Adrenal gland (tissue), 9 donors: ENCODE measurements at regions not wholly inside any gene's neighbourhood (a gene's known extent, or its start where the extent isn't known, plus 50 kb on each side); places are given as distances from the start of the nearest gene placed in this dataset.

Source experiments
- DNase-seq, 7 donors: peaks; one replicate each; pipeline ENCODE4 v3.0.0-alpha.2; 2019 to 2020
- H3K27ac ChIP-seq, 5 donors: fragments of 200-600 bp; sonication (generic) in 4 of 5; 1 replicate in 3 of 5; 2 replicates in 2 of 5; pipeline versions ENCODE4 v1.5.1 to v1.8.0; 2016 to 2020; ENCODE audit warnings: mild to moderate bottlenecking in 1 of 5
- H3K27me3 ChIP-seq: fragments of 200-600 bp; 2 replicates; pipeline ENCODE4 v1.8.0; 2021
- H3K36me3 ChIP-seq, 2 donors: fragments of 200-600 bp; replicated peaks in 1 of 2; 1 replicate in 1 of 2; 2 replicates in 1 of 2; pipeline versions ENCODE4 v1.5.1 to v1.8.0; 2018 to 2022
- H3K4me1 ChIP-seq, 2 donors: fragments of 200-600 bp; replicated peaks in 1 of 2; 1 replicate in 1 of 2; 2 replicates in 1 of 2; pipeline versions ENCODE4 v1.5.1 to v1.8.0; 2018 to 2021
- H3K4me3 ChIP-seq, 4 donors: fragments of 200-600 bp; sonication (generic) in 3 of 4; one replicate each; pipeline ENCODE4 v1.5.1; 2016 to 2018
- H3K9me3 ChIP-seq, 3 donors: fragments of 200-600 bp; sonication (generic) in 1 of 3; replicated peaks in 1 of 3; 1 replicate in 2 of 3; 2 replicates in 1 of 3; pipeline versions ENCODE4 v1.5.1 to v1.8.0; 2016 to 2021
- CTCF ChIP-seq, 6 experiments: fragments of 450-650 bp in 4 of 6; fragments of 200-600 bp in 2 of 6; sonication (generic) in 1 of 6; IDR thresholded peaks; 1 replicate in 5 of 6; 2 replicates in 1 of 6; pipeline versions ENCODE4 v1.5.1 to v1.8.0; 2016 to 2021; ENCODE audit warnings: antibody characterized with exemption in 6 of 6, mild to moderate bottlenecking in 2 of 6, moderate library complexity in 1 of 6
- POLR2A ChIP-seq, 2 donors: fragments of 450-650 bp; IDR thresholded peaks; one replicate each; pipeline ENCODE4 v1.6.1; 2017; ENCODE audit warnings: antibody characterized with exemption in 2 of 2, mild to moderate bottlenecking in 2 of 2, moderate library complexity in 1 of 2
- WGBS, 4 donors: extraction: QIAGEN DNeasy Blood & Tissue Kit in 2 of 4; methylation state at CpG; one replicate each; pipeline versions ENCODE4 v1.1.5 to v1.1.7; 2013 to 2017; 5-methylcytosine and 5-hydroxymethylcytosine counted together
- intact Hi-C, 2 donors: fragments of 100-400 bp; cut with DNase I; formaldehyde crosslinking; loops; one replicate each; pipeline versions ENCODE4 v1.14.1 to v1.15.0; 2022 to 2023
- donor health status: healthy with polysubstance abuse.
- donor health status: Bipolar disorder and iron deficiency.
- donor health status: DM: yes; HTN: yes; CAD: no.
- donor health status: DM: no; HTN: no; CAD: no.
- donor health status: DM: no; HTN: no; CAD: no.

GRCh38 chr5:98997000-98997399, 68.2 kb upstream of the CHD1 start:
- no peak overlapping the region for H3K27ac ChIP-seq
- no peaks in the 10 kb centered on the region for H3K27me3 ChIP-seq
- intact Hi-C loops: no loop called here
- no peak for DNase-seq
- no peak for TF ChIP-seq CTCF (IDR thresholded peaks at IDR 0.05)
- no peak for TF ChIP-seq POLR2A (IDR thresholded peaks at IDR 0.05)
- no peaks in the 10 kb centered on the region for H3K4me1 ChIP-seq
- no peak overlapping the region for H3K4me3 ChIP-seq
- WGBS, 4 donors: 79 to 86% (median 83%) methylated on average over 5 of the region's 5 CpGs
- H3K9me3 ChIP-seq: peaks cover 0 to 4% (median 0%) of the 10 kb centered on the region in 3 donors
- no peaks in the 10 kb centered on the region for H3K36me3 ChIP-seq

DNA sequence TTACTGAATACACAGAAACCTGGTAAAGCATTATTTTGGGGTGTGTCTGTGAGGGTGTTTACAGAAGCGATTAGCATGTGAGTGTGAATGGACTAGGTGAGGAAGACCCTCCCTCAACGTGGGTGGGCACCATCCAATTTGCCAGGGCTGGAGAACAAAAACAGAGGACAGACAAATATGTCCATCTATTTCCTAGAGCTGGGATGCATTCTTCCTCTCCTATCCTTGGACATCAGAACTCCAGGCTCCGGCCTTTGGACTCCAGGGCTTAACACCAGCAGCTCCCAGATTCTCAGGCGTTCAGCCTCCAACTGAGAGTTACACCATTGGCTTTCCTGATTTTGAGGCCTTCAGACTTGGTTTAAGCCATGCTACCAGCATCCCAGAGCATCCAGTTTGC, 65.8 kb upstream of the CHD1 start:
- Histone ChIP-seq H3K36me3 (no peaks in the 10 kb centered on the region), H3K9me3 (no peaks in the 10 kb centered on the region), H3K4me3 (no peak overlapping the region), H3K27ac (no peak overlapping the region), H3K4me1 (no peaks in the 10 kb centered on the region), H3K27me3 (no peaks in the 10 kb centered on the region)
- intact Hi-C loops: no loop called here
- TF ChIP-seq POLR2A (IDR thresholded peaks at IDR 0.05): no peak
- no peak for TF ChIP-seq CTCF (IDR thresholded peaks at IDR 0.05)
- DNase-seq: no peak
- WGBS, 4 donors: 56 to 71% (median 67%) methylated on average over 3 to 4 of the region's 4 CpGs

GRCh38 chr5:98993512-98993911, 64.7 kb upstream of the CHD1 start:
- H3K27me3 ChIP-seq: no peaks in the 10 kb centered on the region
- no peak overlapping the region for H3K27ac ChIP-seq
- intact Hi-C loops: no loop called here
- TF ChIP-seq POLR2A (IDR thresholded peaks at IDR 0.05) (no peak), CTCF (IDR thresholded peaks at IDR 0.05) (no peak)
- no peak overlapping the region for H3K4me3 ChIP-seq
- DNase-seq: no peak
- H3K4me1 ChIP-seq: no peaks in the 10 kb centered on the region
- no peaks in the 10 kb centered on the region for H3K36me3 ChIP-seq
- H3K9me3 ChIP-seq: no peaks in the 10 kb centered on the region
- WGBS, 4 donors: 67 to 80% (median 79%) methylated on average over 3 of the region's 3 CpGs

DNA sequence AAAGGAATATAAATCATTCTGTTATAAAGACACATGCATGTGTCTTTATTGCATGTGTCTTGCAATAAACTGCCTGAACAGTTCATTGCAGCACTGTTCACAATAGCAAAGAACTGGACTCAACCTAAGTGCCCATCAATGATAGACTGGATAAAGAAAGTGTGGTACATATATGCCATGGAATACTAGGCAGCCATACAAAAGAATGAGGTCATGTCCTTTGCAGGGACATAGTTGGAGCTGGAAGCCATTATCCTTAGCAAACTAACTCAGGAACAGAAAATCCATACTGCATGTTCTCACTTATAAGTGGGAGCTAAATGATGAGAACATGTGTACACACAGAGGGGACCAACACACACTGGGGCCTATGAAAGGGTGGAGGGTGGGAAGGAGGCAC, 63.7 kb upstream of the CHD1 start:
- H3K27ac ChIP-seq: no peak overlapping the region
- DNase-seq: no peak
- H3K4me3 ChIP-seq: no peak overlapping the region
- no peaks in the 10 kb centered on the region for H3K36me3 ChIP-seq
- H3K4me1 ChIP-seq: no peaks in the 10 kb centered on the region
- H3K9me3 ChIP-seq: no peaks in the 10 kb centered on the region
- intact Hi-C loops: no loop called here
- no peak for TF ChIP-seq CTCF (IDR thresholded peaks at IDR 0.05)
- no peak for TF ChIP-seq POLR2A (IDR thresholded peaks at IDR 0.05)
- H3K27me3 ChIP-seq: no peaks in the 10 kb centered on the region
